ENCODE measurements at regions not wholly inside any gene's neighbourhood (a gene's known extent, or its start where the extent isn't known, plus 50 kb on each side); places are given as distances from the start of the nearest gene placed in this dataset.

DNA sequence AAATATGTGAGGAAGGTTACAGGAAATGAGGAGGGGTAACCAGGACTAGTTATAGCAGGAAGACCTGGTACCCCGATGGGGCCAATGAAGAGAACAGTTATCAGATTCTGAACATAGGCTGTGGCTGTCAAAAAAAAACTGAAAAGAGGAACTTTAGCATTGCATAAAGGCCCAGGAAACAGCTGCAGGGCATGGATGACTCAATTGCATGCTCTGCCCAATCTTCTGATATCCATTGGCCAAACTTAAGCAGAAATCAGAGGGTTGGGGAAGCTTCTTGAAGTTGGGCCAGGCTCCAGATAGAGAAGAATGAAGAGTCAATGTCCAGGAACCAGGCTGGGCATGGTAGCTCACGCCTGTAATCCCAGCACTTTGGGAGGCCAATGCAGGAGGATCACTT is 1222.4 kb upstream of the PRKX start:
- H3K36me3 ChIP-seq (ENCODE audit: control insufficient read depth in 4 of 4, insufficient read depth in 3 of 4, low read depth in 1 of 4, low read length in 3 of 4) = no peaks in the 10 kb centered on the region
- WGBS = 44% methylated on average over 2 of the region's 2 CpGs
- no peak for DNase-seq (ENCODE audit: low spot score)
- H3K4me1 ChIP-seq (ENCODE audit: control insufficient read depth in 4 of 4, insufficient read depth in 4 of 4, low read length in 3 of 4) = no peaks in the 10 kb centered on the region
- H3K27ac ChIP-seq (ENCODE audit: low read depth in 1 of 2, low read length in 2 of 2) = no peak overlapping the region
- no peak overlapping the region for H3K4me3 ChIP-seq (ENCODE audit: low read depth in 1 of 3, low read length in 3 of 3)
- H3K9me3 ChIP-seq (ENCODE audit: control insufficient read depth in 4 of 4, low read length in 3 of 4) = no peaks in the 10 kb centered on the region
- no peak for TF ChIP-seq HNF4G (IDR thresholded peaks at IDR 0.05)
- TF ChIP-seq, protein P1, sequence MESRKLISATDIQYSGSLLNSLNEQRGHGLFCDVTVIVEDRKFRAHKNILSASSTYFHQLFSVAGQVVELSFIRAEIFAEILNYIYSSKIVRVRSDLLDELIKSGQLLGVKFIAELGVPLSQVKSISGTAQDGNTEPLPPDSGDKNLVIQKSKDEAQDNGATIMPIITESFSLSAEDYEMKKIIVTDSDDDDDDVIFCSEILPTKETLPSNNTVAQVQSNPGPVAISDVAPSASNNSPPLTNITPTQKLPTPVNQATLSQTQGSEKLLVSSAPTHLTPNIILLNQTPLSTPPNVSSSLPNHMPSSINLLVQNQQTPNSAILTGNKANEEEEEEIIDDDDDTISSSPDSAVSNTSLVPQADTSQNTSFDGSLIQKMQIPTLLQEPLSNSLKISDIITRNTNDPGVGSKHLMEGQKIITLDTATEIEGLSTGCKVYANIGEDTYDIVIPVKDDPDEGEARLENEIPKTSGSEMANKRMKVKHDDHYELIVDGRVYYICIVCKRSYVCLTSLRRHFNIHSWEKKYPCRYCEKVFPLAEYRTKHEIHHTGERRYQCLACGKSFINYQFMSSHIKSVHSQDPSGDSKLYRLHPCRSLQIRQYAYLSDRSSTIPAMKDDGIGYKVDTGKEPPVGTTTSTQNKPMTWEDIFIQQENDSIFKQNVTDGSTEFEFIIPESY (IDR thresholded peaks at IDR 0.05) = no peak
- no peak overlapping the region for H3K9ac ChIP-seq (ENCODE audit: low read depth in 1 of 2, low read length in 2 of 2)
- H3K27me3 ChIP-seq (ENCODE audit: control insufficient read depth in 4 of 4, insufficient read depth in 4 of 4, low read length in 3 of 4) = no peaks in the 10 kb centered on the region

DNA sequence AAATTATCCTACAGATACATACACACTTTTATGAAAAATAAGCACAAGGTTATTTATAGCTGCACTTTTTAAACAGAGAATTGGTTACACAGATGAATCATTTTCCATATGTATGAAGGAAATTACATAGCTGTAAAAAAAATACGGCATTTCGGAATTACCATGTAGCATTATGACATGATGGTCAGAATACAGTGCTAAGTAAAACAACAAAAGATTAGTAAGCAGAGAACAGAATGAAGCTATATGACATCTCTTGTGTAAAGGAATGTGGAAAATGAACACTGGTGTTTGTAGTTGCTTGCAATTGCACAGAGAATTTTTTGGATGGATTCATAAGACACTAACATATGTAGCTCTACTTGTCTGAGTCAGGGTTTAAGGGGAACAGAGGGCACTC is 1222.0 kb upstream of the PRKX start:
- TF ChIP-seq TAF1 (conservative IDR thresholded peaks at IDR 0.05) = no peak
- TF ChIP-seq GABPA (IDR thresholded peaks at IDR 0.05 in 1 of 2, conservative IDR thresholded peaks at IDR 0.05 in 1 of 2) = no peak
- TF ChIP-seq HNF4G (IDR thresholded peaks at IDR 0.05) = no peak
- TF ChIP-seq, protein P2, sequence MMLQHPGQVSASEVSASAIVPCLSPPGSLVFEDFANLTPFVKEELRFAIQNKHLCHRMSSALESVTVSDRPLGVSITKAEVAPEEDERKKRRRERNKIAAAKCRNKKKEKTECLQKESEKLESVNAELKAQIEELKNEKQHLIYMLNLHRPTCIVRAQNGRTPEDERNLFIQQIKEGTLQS (IDR thresholded peaks at IDR 0.05) = no peak
- no peak for DNase-seq (ENCODE audit: low spot score)
- Histone ChIP-seq H3K27ac (ENCODE audit: low read depth in 1 of 2, low read length in 2 of 2) (no peak overlapping the region), H3K4me3 (ENCODE audit: low read depth in 1 of 3, low read length in 3 of 3) (no peak overlapping the region), H3K9ac (ENCODE audit: low read depth in 1 of 2, low read length in 2 of 2) (no peak overlapping the region), H3K36me3 (ENCODE audit: control insufficient read depth in 4 of 4, insufficient read depth in 3 of 4, low read depth in 1 of 4, low read length in 3 of 4) (no peaks in the 10 kb centered on the region), H3K4me1 (ENCODE audit: control insufficient read depth in 4 of 4, insufficient read depth in 4 of 4, low read length in 3 of 4) (no peaks in the 10 kb centered on the region), H3K27me3 (ENCODE audit: control insufficient read depth in 4 of 4, insufficient read depth in 4 of 4, low read length in 3 of 4) (no peaks in the 10 kb centered on the region), H3K9me3 (ENCODE audit: control insufficient read depth in 4 of 4, low read length in 3 of 4) (no peaks in the 10 kb centered on the region)
- 64% methylated on average over 2 of the region's 2 CpGs for WGBS

DNA sequence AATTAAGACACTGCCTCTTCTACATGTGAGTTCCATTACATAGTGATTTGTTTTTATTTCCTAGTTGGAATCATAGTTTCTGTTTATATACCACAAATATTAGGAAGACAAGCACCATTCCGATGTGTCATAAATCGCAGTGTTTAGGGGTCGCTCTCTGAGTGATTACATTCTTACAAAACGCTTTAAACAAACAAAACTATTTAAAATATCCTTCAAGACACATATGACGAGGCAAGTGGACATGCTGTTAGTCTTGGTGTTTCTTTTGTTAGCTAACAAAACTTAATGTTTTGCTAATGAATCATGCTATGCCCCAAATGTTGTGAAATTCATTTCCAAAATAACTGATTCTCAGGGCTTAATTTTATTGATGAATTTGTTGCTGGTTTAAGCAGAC is 1219.3 kb upstream of the PRKX start:
- no peaks in the 10 kb centered on the region for H3K36me3 ChIP-seq (ENCODE audit: control insufficient read depth in 4 of 4, insufficient read depth in 3 of 4, low read depth in 1 of 4, low read length in 3 of 4)
- no peak overlapping the region for H3K9ac ChIP-seq (ENCODE audit: low read depth in 1 of 2, low read length in 2 of 2)
- no peaks in the 10 kb centered on the region for H3K9me3 ChIP-seq (ENCODE audit: control insufficient read depth in 4 of 4, low read length in 3 of 4)
- DNase-seq (ENCODE audit: low spot score) = no peak
- no peak overlapping the region for H3K4me3 ChIP-seq (ENCODE audit: low read depth in 1 of 3, low read length in 3 of 3)
- H3K27ac ChIP-seq (ENCODE audit: low read depth in 1 of 2, low read length in 2 of 2) = no peak overlapping the region
- TF ChIP-seq RXRA (IDR thresholded peaks at IDR 0.05) (no peak), JUND (IDR thresholded peaks at IDR 0.05) (no peak), CTCF (IDR thresholded peaks at IDR 0.05; ENCODE audit: low read depth, low read length, missing input control) (no peak), RAD21 (IDR thresholded peaks at IDR 0.05) (no peak), REST (IDR thresholded peaks at IDR 0.05) (no peak), SP1 (IDR thresholded peaks at IDR 0.05) (no peak), YY1 (IDR thresholded peaks at IDR 0.05) (no peak), GABPA (IDR thresholded peaks at IDR 0.05 in 1 of 2, conservative IDR thresholded peaks at IDR 0.05 in 1 of 2) (no peak), FOXA2 (IDR thresholded peaks at IDR 0.05) (no peak), NR2F2 (IDR thresholded peaks at IDR 0.05) (no peak), TAF1 (conservative IDR thresholded peaks at IDR 0.05) (no peak), HNF4A (conservative IDR thresholded peaks at IDR 0.05) (no peak), EGR1 (IDR thresholded peaks at IDR 0.05; ENCODE audit: low read depth in 2 of 2) (no peak), FOXA1 (IDR thresholded peaks at IDR 0.05) (no peak)
- TF ChIP-seq, protein P3, sequence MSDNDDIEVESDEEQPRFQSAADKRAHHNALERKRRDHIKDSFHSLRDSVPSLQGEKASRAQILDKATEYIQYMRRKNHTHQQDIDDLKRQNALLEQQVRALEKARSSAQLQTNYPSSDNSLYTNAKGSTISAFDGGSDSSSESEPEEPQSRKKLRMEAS (IDR thresholded peaks at IDR 0.05) = no peak
- TF ChIP-seq, protein P1 (IDR thresholded peaks at IDR 0.05) = no peak
- TF ChIP-seq, protein P2 (IDR thresholded peaks at IDR 0.05) = no peak
- 66% methylated on average over 5 of the region's 5 CpGs for WGBS
- no peaks in the 10 kb centered on the region for H3K4me1 ChIP-seq (ENCODE audit: control insufficient read depth in 4 of 4, insufficient read depth in 4 of 4, low read length in 3 of 4)
- no peaks in the 10 kb centered on the region for H3K27me3 ChIP-seq (ENCODE audit: control insufficient read depth in 4 of 4, insufficient read depth in 4 of 4, low read length in 3 of 4)

Data from liver (tissue), 8 donors.